DMS 273 (cell line): ENCODE measurements at regions not wholly inside any gene's neighbourhood (a gene's known extent, or its start where the extent isn't known, plus 50 kb on each side); places are given as distances from the start of the nearest gene placed in this dataset.
A peak's percentile ranks its signal among the peaks of the same experiment; 100 is the strongest.
"Not testable (repeated sequence)": the region's sequence is repeated elsewhere in the genome, so short reads cannot be mapped to it uniquely, and the experiment has no call there.

Experiments used
- DNase-seq: peaks from one replicate; lab custom pipeline; 2025; ENCODE audit not compliant: unreplicated experiment; lab: John Stamatoyannopoulos, UW

- no peak for DNase-seq
Measured at GRCh38 chr2:39570614-39571013, 95.1 kb upstream of the TMEM178A start.

- no peak for DNase-seq
Measured at GRCh38 chr2:39571111-39571731, 94.5 kb upstream of the TMEM178A start.

GRCh38 chr2:39573276-39573675 is 92.4 kb upstream of the TMEM178A start:
- no peak for DNase-seq

- DNase-seq: no peak
Measured at GRCh38 chr2:39581866-39582265, 83.9 kb upstream of the TMEM178A start.

- DNase-seq: no peak
Measured at GRCh38 chr2:39583213-39583612, 82.5 kb upstream of the TMEM178A start.

GRCh38 chr2:39583781-39584180 is 81.9 kb upstream of the TMEM178A start:
- DNase-seq: no peak

- DNase-seq: no peak
Measured at GRCh38 chr2:39584283-39584965, 81.3 kb upstream of the TMEM178A start.

GRCh38 chr2:39585531-39585930 is 80.2 kb upstream of the TMEM178A start:
- DNase-seq: not testable (repeated sequence)

GRCh38 chr2:39587168-39587567 is 78.5 kb upstream of the TMEM178A start:
- no peak for DNase-seq

- no peak for DNase-seq
Measured at GRCh38 chr2:39587641-39588040, 78.1 kb upstream of the TMEM178A start.

GRCh38 chr2:39593439-39594393 is 72.0 kb upstream of the TMEM178A start:
- peak; percentile 72 for DNase-seq

- no peak for DNase-seq
Measured at GRCh38 chr2:39595116-39595515, 70.6 kb upstream of the TMEM178A start.

- DNase-seq: no peak
Measured at GRCh38 chr2:39597314-39597713, 68.4 kb upstream of the TMEM178A start.

GRCh38 chr2:39602616-39603015 is 63.1 kb upstream of the TMEM178A start:
- DNase-seq: no peak

- DNase-seq: no peak
Measured at GRCh38 chr2:39603436-39603835, 62.3 kb upstream of the TMEM178A start.

- no peak for DNase-seq
Measured at GRCh38 chr2:39604866-39605265, 60.9 kb upstream of the TMEM178A start.

- no peak for DNase-seq
Measured at GRCh38 chr2:39606585-39606984, 59.1 kb upstream of the TMEM178A start.

GRCh38 chr2:39607538-39608262 is 58.0 kb upstream of the TMEM178A start:
- no peak for DNase-seq

- no peak for DNase-seq
Measured at GRCh38 chr2:39608263-39608575, 57.5 kb upstream of the TMEM178A start.

GRCh38 chr2:39608686-39609441 is 56.9 kb upstream of the TMEM178A start:
- no peak for DNase-seq

- no peak for DNase-seq
Measured at GRCh38 chr2:39609917-39610316, 55.8 kb upstream of the TMEM178A start.
